ENCODE measurements at regions not wholly inside any gene's neighbourhood (a gene's known extent, or its start where the extent isn't known, plus 50 kb on each side); places are given as distances from the start of the nearest gene placed in this dataset.

DNA sequence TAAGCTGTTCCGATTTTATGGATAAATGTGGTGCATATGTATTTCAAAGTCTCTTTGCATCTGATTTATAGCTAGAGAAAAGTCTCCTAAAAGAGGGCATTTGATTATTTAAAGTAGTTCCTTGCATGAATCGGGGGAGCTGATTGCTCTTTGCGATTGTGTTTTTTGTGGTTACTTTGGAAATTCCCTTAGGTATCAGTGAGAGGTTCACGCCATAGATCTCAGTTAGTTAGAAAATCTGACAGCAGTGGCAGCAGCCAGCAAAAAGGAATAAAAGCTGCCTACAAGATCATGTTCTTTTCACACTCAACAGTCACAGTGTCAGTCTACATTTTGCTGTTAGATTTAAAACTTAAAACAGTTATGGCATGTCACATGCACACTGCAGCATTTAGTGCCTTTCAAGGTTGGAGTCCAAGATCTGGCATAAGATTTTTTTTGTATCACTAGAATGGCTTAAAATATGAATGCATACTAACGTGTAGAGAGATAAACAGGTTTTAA, 436.5 kb upstream of the PCDH20 start:
- H3K36me3 Mint-ChIP-seq (ENCODE audit: low read depth): no peaks in the 10 kb centered on the region
- peaks cover 4% of the 10 kb centered on the region for H3K4me1 Mint-ChIP-seq (ENCODE audit: low read depth)
- DNase-seq (ENCODE audit: low spot score): no peak
- H3K9me3 Mint-ChIP-seq (ENCODE audit: low read depth): no peaks in the 10 kb centered on the region
- TF ChIP-seq, protein P1, sequence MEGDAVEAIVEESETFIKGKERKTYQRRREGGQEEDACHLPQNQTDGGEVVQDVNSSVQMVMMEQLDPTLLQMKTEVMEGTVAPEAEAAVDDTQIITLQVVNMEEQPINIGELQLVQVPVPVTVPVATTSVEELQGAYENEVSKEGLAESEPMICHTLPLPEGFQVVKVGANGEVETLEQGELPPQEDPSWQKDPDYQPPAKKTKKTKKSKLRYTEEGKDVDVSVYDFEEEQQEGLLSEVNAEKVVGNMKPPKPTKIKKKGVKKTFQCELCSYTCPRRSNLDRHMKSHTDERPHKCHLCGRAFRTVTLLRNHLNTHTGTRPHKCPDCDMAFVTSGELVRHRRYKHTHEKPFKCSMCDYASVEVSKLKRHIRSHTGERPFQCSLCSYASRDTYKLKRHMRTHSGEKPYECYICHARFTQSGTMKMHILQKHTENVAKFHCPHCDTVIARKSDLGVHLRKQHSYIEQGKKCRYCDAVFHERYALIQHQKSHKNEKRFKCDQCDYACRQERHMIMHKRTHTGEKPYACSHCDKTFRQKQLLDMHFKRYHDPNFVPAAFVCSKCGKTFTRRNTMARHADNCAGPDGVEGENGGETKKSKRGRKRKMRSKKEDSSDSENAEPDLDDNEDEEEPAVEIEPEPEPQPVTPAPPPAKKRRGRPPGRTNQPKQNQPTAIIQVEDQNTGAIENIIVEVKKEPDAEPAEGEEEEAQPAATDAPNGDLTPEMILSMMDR (IDR thresholded peaks at IDR 0.05): no peak
- H3K27me3 Mint-ChIP-seq (ENCODE audit: low read depth): peaks cover 6% of the 10 kb centered on the region
- no peak overlapping the region for H3K27ac Mint-ChIP-seq (ENCODE audit: unreplicated experiment)
- H3K4me3 Mint-ChIP-seq (ENCODE audit: unreplicated experiment): no peak overlapping the region

DNA sequence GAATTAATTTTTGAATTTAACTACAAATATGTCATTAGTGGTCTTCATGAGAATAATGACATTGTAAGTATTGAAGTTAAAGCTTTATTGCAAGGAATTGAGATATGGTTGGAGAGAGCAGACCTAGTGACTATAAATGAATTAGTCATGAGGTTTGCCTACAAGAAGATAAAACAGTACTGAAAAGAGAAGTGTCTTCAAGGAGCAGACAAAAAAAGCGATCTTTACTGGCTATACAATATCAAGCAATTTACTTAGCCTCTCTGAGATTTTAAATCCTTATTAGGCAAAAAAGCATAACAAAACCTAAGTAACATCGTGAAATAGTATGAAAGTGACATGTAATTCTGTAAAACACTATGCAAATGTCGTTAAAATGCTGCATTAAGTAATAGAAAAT, 435.1 kb upstream of the PCDH20 start:
- no peaks in the 10 kb centered on the region for H3K36me3 Mint-ChIP-seq (ENCODE audit: low read depth)
- TF ChIP-seq, protein P1 (IDR thresholded peaks at IDR 0.05): no peak
- DNase-seq (ENCODE audit: low spot score): no peak
- H3K4me1 Mint-ChIP-seq (ENCODE audit: low read depth): no peaks in the 10 kb centered on the region
- H3K4me3 Mint-ChIP-seq (ENCODE audit: unreplicated experiment): no peak overlapping the region
- peaks cover 2% of the 10 kb centered on the region for H3K9me3 Mint-ChIP-seq (ENCODE audit: low read depth)
- H3K27ac Mint-ChIP-seq (ENCODE audit: unreplicated experiment): no peak overlapping the region
- peaks cover 6% of the 10 kb centered on the region for H3K27me3 Mint-ChIP-seq (ENCODE audit: low read depth)

DNA sequence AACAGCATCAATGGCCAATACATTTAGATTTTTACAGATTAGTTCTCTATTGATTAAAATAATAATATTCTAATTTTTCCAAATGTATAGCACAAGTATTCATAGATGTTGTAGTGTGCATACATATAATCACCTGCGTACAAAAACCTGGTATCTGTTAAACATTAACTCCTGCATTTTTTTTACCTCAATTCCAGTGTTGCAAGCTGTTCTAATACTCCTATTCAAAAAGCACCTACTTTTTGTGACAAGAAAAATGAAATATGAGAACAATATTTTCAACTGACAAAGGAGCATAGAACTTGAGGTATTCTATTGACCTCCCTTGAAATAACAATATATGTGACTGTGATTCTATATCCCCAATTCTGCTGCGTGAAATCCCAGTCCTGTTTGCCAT, 422.9 kb upstream of the PCDH20 start:
- no peaks in the 10 kb centered on the region for H3K4me1 Mint-ChIP-seq (ENCODE audit: low read depth)
- TF ChIP-seq, protein P1 (IDR thresholded peaks at IDR 0.05): no peak
- H3K27ac Mint-ChIP-seq (ENCODE audit: unreplicated experiment): no peak overlapping the region
- no peaks in the 10 kb centered on the region for H3K36me3 Mint-ChIP-seq (ENCODE audit: low read depth)
- peaks cover 2% of the 10 kb centered on the region for H3K9me3 Mint-ChIP-seq (ENCODE audit: low read depth)
- H3K4me3 Mint-ChIP-seq (ENCODE audit: unreplicated experiment): no peak overlapping the region
- H3K27me3 Mint-ChIP-seq (ENCODE audit: low read depth): peaks cover 1% of the 10 kb centered on the region
- DNase-seq (ENCODE audit: low spot score): no peak

DNA sequence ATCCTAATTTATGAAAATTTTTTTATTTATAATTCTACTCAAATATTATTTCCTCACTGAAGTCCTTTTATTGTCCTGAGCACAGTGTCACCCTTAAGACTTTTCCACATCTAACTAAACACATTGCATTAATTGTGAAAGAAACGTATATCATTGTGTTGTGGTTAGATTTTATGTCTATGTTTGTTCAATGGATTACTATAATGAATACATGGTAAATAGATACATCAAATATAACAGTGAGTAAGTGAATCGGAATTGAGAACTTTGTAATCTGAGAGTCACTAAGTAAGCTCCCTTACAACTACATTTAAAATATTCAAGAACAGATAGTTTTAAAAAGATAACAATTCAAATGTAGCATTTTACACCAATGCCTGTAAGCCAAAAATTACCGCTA, 417.6 kb upstream of the PCDH20 start:
- no peaks in the 10 kb centered on the region for H3K27me3 Mint-ChIP-seq (ENCODE audit: low read depth)

DNA sequence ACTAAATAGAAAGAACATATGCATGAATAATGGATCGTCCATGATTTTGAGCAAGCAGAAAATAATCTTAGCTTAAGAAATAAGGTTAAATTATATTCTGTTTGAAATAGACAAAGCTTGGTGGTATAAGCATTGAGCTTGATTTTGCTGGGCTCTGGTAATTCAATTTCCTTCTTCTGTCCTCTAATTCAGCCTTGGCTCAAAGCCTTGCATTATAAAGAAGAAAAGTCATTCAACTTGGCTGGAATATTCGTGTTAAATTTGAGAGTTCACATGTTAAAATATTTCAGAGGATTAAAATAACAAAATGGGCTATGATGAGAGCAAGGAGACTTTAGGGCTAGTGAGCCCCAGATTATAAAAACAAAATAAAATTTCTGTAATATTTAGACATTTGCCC, 415.4 kb upstream of the PCDH20 start:
- H3K36me3 Mint-ChIP-seq (ENCODE audit: low read depth): no peaks in the 10 kb centered on the region
- peaks cover 5% of the 10 kb centered on the region for H3K9me3 Mint-ChIP-seq (ENCODE audit: low read depth)
- H3K27me3 Mint-ChIP-seq (ENCODE audit: low read depth): no peaks in the 10 kb centered on the region
- TF ChIP-seq, protein P1 (IDR thresholded peaks at IDR 0.05): no peak
- DNase-seq (ENCODE audit: low spot score): no peak
- H3K27ac Mint-ChIP-seq (ENCODE audit: unreplicated experiment): no peak overlapping the region
- H3K4me3 Mint-ChIP-seq (ENCODE audit: unreplicated experiment): no peak overlapping the region
- H3K4me1 Mint-ChIP-seq (ENCODE audit: low read depth): peaks cover 3% of the 10 kb centered on the region

More for the DNA sequence above, 417.6 kb upstream of the PCDH20 start:
- H3K27ac Mint-ChIP-seq (ENCODE audit: unreplicated experiment): no peak overlapping the region
- H3K4me3 Mint-ChIP-seq (ENCODE audit: unreplicated experiment): no peak overlapping the region
- H3K4me1 Mint-ChIP-seq (ENCODE audit: low read depth): peaks cover 3% of the 10 kb centered on the region
- peaks cover 3% of the 10 kb centered on the region for H3K9me3 Mint-ChIP-seq (ENCODE audit: low read depth)
- DNase-seq (ENCODE audit: low spot score): no peak
- H3K36me3 Mint-ChIP-seq (ENCODE audit: low read depth): no peaks in the 10 kb centered on the region
- TF ChIP-seq, protein P1 (IDR thresholded peaks at IDR 0.05): no peak
